GM12872 (cell line): ENCODE measurements at regions not wholly inside any gene's neighbourhood (a gene's known extent, or its start where the extent isn't known, plus 50 kb on each side); places are given as distances from the start of the nearest gene placed in this dataset.

Source experiments
- TF ChIP-seq, protein P1 (sequence below): IDR thresholded peaks from 3 replicates; pipeline ENCODE4 v1.5.1; 2011; ENCODE audit warnings: low read depth, mild to moderate bottlenecking, low read length, moderate library complexity; ENCODE audit not compliant: insufficient read depth

DNA sequence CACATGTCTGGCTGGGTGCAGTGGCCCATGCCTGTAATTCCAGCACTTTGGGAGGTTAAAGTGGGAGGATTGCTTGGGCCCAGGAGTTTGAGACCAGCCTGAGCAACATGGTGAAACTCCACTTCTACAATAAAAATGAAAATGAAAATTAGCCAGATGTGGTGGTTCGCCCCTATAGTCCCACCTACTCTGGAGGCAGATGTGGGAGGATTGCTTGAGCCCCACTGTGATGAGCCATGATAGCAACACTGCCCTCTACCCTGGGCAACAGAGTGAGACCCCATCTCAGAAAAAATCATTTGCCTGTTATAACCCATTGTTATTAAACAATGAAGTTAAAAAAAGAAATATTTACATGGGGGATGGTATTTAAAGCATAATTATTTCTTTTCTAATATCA lies 240.1 kb upstream of the ZPLD1 start:
- TF ChIP-seq, protein P1, sequence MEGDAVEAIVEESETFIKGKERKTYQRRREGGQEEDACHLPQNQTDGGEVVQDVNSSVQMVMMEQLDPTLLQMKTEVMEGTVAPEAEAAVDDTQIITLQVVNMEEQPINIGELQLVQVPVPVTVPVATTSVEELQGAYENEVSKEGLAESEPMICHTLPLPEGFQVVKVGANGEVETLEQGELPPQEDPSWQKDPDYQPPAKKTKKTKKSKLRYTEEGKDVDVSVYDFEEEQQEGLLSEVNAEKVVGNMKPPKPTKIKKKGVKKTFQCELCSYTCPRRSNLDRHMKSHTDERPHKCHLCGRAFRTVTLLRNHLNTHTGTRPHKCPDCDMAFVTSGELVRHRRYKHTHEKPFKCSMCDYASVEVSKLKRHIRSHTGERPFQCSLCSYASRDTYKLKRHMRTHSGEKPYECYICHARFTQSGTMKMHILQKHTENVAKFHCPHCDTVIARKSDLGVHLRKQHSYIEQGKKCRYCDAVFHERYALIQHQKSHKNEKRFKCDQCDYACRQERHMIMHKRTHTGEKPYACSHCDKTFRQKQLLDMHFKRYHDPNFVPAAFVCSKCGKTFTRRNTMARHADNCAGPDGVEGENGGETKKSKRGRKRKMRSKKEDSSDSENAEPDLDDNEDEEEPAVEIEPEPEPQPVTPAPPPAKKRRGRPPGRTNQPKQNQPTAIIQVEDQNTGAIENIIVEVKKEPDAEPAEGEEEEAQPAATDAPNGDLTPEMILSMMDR: no peak

DNA sequence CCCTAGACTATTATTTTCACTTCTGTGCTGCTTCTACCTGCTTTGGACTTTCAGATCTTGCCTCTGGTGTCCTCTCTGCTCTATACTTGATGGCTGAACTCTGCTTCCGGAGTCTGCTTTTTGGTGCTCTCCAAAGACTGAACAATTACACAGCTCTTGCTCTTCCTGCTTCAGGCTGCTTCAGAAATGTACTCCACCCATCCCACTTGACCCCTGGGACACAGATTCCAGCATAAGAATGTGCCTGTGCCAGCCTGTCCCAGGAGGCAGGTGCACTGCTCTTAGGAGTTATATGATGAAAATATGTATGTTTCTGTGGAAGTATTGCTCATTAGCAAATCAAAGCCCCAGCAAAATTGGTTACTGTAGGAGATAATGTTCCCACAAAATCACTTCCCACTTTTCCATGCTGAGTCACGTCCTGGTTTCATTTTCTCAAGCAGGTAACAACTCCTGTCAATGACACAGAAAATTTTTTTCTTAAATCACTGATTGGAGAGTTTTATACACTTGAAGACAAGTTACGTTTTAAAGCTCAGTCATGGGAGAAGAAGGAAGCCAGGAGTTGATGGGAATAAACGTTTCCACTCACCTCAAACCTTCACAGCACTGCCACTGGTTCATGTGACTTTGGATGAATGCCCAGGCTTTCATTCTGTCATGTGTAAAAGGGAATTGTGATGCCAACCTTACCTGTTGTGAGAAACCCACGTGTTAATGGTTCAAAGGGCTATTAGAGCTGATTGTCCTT lies 239.4 kb upstream of the ZPLD1 start:
- TF ChIP-seq, protein P1: no peak

DNA sequence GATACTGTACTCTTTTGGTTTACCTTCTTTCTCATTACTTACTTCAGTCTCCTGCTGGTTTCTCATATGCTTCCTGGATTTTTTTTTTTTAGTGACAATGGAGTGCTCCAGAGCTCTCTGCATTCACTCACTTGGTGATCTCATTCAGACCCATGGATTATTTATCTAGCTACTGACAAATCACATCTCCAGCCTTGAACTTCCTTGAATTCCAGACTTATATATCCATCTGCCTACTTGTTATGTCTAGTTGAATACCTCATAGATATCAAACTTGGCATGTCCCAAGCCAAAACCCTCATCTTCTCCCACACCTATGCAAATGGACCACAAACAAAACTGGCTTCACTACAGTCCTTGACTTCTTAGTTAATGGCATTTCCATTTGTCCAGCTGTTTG lies 234.7 kb upstream of the ZPLD1 start:
- TF ChIP-seq, protein P1: no peak

DNA sequence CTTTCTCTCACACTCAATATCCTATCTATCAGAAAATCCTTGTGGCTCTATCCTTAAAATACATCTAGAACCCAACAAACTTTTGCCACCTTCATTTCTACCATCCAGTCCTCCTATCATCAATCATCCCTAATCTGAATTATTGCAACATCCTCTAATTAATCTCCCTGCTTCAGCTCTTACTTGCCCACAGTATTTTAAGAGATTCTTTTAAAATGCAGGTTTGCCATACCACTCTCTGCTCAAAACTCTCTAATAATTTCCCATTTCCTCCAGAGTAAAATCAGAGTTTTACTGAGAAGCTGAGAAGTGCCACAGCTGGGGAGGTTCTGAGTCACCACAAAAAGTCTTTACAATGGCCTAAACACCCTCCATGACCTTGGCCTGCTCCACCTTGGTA lies 234.3 kb upstream of the ZPLD1 start:
- TF ChIP-seq, protein P1: no peak

DNA sequence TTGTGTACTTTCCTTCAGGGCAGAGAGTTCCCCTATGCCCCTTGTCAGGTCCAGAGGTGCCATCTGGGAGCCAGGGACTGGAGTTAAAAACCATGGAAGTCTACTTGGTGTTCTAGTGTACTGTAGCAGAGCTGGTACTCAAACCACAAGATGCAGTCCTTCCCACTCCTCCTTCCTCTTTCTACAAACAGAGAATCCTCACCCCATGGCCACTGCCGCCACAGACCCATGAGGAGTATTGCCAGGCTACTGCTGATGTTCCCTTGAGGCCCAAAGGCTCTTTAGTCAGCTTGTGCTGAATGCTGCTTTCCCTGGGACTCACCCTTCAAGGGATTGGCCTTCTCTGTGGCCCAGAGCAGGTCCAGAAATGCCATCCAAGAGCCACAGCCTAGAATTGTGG lies 229.2 kb upstream of the ZPLD1 start:
- TF ChIP-seq, protein P1: no peak

DNA sequence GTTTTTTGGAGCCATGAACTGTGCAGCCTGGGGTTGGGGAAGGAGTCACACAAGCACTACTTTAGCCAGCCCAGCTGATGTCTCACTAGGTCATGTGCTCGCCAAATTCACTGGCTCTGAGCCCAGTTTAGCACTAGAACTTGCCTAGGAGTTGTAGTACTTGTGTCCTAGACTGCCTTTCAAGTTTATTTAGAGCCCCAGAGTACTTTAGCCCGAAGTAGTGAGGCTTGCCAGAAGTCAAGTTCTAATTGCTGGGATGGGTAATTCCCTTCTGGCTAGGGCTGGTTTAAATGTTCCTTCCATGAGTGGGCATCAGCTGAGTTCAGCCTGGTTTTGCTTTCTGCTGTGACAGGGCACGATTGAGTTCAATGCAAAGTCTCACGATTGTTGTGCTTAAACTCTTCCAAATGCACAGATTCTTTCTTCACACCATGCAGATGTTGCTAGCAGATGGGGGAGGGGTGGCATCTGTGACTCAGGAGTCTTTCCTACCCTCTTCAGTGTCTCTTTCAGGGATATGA lies 228.2 kb upstream of the ZPLD1 start:
- TF ChIP-seq, protein P1: no peak

DNA sequence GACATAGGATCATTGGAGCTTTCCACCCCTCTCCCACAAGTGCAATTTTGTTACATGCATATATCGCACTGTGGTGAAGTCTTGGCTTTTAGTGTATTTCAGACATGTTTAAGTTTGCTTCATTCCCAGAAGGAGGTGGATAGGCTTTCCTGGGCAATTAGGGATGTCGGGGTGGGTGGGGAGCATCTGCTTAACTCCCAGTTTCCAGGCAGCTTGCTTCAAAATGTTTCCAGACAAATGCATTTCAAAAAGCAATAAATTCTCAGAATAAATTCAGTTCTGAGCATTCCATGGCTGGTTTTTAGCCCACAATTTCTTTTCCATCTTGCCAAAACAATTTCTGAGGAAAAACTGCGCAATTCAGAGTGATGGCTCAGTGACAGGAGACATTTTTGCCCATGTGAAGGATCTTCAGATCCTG lies 227.7 kb upstream of the ZPLD1 start:
- TF ChIP-seq, protein P1: no peak
